DND-41 (cell line): ENCODE measurements at regions not wholly inside any gene's neighbourhood (a gene's known extent, or its start where the extent isn't known, plus 50 kb on each side); places are given as distances from the start of the nearest gene placed in this dataset.

Experiments used
- CTCF ChIP-seq: IDR thresholded peaks from 2 replicates; pipeline ENCODE4 v1.5.1; 2012; ENCODE audit warnings: borderline replicate concordance, low read length, moderate library complexity, mild to moderate bottlenecking; ENCODE audit not compliant: poor library complexity, severe bottlenecking; ENCODE audit errors: extremely low read depth
- EZH2 ChIP-seq: IDR thresholded peaks from 3 replicates; pipeline ENCODE4 v1.6.1; 2012; ENCODE audit warnings: borderline replicate concordance, low read depth, mild to moderate bottlenecking, moderate library complexity, low read length, inconsistent platforms; ENCODE audit not compliant: severe bottlenecking

DNA sequence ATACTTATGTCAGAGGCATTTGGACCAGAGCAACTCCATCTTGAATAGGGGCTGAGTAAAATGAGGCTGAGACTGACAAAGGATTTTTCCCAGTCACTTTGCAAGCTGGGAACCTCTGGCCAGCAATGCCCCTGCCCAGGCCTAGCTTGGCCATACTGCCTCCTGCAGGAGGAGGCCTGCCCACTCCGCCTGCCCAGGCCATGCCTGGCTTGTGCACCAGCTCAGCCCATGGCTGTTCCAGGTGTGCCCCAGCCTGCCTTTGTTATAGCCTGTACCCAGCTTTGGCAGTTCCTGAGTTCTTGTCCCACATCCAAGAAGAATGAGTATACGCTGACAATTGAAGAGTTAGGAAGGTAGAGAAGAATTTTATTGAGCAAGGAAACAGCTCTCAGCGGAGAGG lies 176.1 kb downstream of the AASDH start:
- TF ChIP-seq CTCF (no peak), EZH2 (no peak)
